Immature natural killer cell (primary cell): ENCODE measurements at regions not wholly inside any gene's neighbourhood (a gene's known extent, or its start where the extent isn't known, plus 50 kb on each side); places are given as distances from the start of the nearest gene placed in this dataset.

Experiments
- DNase-seq, 3 donors: peaks; one replicate each; pipeline ENCODE4 v3.0.0; 2022; ENCODE audit warnings: mixed read lengths in 1 of 3
- H3K27ac Mint-ChIP-seq, 6 donors: one replicate each; pipeline ENCODE4 v1.8.0; 2020; ENCODE audit warnings: mixed read lengths in 6 of 6, mild to moderate bottlenecking in 5 of 6, inconsistent platforms in 4 of 6, moderate library complexity in 3 of 6
- H3K27me3 Mint-ChIP-seq, 3 donors: one replicate each; pipeline ENCODE4 v1.8.0; 2020 to 2021; ENCODE audit warnings: low read depth in 3 of 3, mild to moderate bottlenecking in 3 of 3, mixed read lengths in 3 of 3, moderate library complexity in 3 of 3, inconsistent platforms in 1 of 3
- H3K36me3 Mint-ChIP-seq, 3 donors: one replicate each; pipeline ENCODE4 v1.8.0; 2020; ENCODE audit warnings: mixed read lengths in 3 of 3, inconsistent platforms in 2 of 3, mild to moderate bottlenecking in 2 of 3
- H3K4me1 Mint-ChIP-seq, 2 donors: one replicate each; pipeline ENCODE4 v1.8.0; 2020; ENCODE audit warnings: inconsistent platforms in 2 of 2, mild to moderate bottlenecking in 2 of 2, mixed read lengths in 2 of 2, moderate library complexity in 1 of 2
- H3K4me3 Mint-ChIP-seq, 5 donors: one replicate each; pipeline ENCODE4 v1.8.0; 2020; ENCODE audit warnings: mild to moderate bottlenecking in 5 of 5, mixed read lengths in 5 of 5, inconsistent platforms in 3 of 5, moderate library complexity in 3 of 5
- H3K9me3 Mint-ChIP-seq, 6 donors: one replicate each; pipeline ENCODE4 v1.8.0; 2020; ENCODE audit warnings: mild to moderate bottlenecking in 6 of 6, mixed read lengths in 6 of 6, inconsistent platforms in 4 of 6, moderate library complexity in 3 of 6

DNA sequence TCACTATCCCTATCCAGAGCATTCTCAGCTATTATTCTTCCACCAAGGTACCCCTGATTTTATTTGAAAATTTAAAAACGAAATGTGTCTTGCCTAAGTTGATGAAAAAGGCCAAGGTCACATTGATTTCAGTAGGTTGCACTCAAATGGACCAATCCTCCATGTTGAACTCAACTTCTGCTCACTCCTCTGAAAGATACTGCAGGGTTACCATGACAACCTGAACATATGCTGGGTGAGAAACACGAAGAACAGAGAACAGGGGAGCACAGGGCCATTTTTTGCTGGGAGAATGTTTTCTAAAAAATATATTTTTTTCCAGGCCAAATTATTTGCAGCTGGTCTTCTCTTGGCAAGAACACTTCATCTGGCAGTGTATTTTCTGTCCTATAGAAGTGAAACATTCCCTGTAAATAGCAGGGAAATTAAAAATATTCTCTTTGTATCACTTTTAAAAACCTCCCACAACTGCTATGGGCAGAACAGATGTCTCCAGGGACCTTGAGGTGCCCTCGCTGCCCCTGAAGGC lies 215.9 kb downstream of the NXNL2 start:
- peaks cover 2 to 9% (median 3%) of the 10 kb centered on the region in 3 donors for H3K27me3 Mint-ChIP-seq
- H3K27ac Mint-ChIP-seq: no peak overlapping the region
- H3K4me1 Mint-ChIP-seq: no peaks in the 10 kb centered on the region
- DNase-seq: no peak
- no peaks in the 10 kb centered on the region for H3K9me3 Mint-ChIP-seq
- no peak overlapping the region for H3K4me3 Mint-ChIP-seq
- H3K36me3 Mint-ChIP-seq: no peaks in the 10 kb centered on the region

DNA sequence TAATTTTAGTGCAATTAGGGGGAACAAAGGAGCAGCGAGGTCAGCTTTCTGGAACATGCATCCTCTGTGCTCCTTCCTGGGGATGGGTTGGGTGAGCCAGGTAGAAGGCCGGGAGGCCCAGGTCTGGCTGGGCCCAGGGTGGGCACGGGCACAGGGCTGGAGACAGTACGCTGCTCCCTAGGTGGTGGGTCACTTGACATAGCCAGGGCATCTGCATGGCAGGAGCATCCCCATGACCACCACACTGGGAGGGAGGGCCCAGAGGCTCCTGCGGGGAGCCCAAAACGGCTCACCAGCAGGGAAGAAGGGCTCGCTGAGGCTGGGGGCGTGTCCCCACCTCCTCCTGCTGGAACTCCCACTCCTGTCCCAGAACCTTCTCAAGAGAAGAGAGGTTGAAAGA lies 216.8 kb downstream of the NXNL2 start:
- Mint-ChIP-seq H3K4me1 (no peaks in the 10 kb centered on the region), H3K36me3 (no peaks in the 10 kb centered on the region), H3K4me3 (no peak overlapping the region), H3K27me3 (peaks cover 2 to 9% (median 3%) of the 10 kb centered on the region in 3 donors), H3K9me3 (no peaks in the 10 kb centered on the region), H3K27ac (no peak overlapping the region)
- no peak for DNase-seq

DNA sequence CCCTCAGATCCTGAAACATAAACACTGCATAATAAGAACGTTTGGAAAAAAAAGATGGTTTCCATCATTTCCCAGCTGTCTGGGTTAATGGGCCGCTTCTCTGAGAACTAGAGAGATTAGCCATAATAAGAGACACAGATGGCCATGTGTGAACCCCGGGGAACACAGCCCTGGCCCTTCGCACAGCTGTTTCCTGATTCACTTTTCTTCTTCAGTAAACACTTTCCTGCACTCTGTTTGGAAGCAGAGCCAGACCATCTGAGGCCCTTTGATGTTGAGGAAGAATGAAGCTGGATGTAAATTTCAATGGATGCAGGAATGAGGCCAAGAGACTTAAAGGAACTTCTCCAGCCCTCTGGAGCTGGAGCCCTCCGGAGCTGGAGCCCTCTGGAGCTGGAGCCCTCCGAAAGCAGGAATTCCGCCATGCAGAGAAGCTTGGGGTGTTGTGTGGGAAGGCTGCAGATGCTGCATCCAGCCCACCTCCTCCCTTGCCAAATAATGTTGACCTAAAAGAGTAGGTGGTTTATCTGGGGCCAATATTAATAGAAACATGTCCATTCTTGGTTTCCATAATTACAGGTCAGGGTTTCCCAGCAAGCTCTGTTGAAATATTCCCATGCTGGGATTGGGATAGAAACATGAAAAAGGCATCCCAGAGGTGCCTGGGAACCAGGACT lies 218.9 kb downstream of the NXNL2 start:
- H3K4me1 Mint-ChIP-seq: no peaks in the 10 kb centered on the region
- H3K9me3 Mint-ChIP-seq: no peaks in the 10 kb centered on the region
- H3K27ac Mint-ChIP-seq: no peak overlapping the region
- no peaks in the 10 kb centered on the region for H3K36me3 Mint-ChIP-seq
- H3K27me3 Mint-ChIP-seq: peaks cover 2 to 9% (median 8%) of the 10 kb centered on the region in 3 donors
- no peak for DNase-seq
- H3K4me3 Mint-ChIP-seq: no peak overlapping the region

DNA sequence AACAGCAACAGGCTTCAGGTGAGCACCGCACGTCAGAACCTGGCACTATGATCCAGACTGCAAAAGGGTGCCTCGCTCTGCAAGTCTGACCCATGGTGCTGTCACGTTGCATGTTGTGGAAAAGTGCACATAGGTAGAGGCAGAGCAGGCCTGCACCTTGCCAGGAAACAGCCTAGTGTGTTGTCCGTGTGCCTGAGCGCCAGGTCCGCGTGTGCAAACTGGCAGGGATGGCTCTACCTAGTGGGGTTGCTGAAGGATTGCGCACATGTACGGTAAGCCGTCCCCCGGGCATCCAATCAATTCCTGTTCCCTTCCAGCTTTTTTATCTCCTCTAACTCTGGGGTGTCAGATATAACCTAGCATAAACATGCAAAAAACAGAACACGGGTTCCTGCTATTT lies 219.5 kb downstream of the NXNL2 start:
- Mint-ChIP-seq H3K9me3 (no peaks in the 10 kb centered on the region), H3K27me3 (peaks cover 2 to 9% (median 8%) of the 10 kb centered on the region in 3 donors), H3K4me1 (no peaks in the 10 kb centered on the region), H3K4me3 (no peak overlapping the region), H3K27ac (no peak overlapping the region), H3K36me3 (no peaks in the 10 kb centered on the region)
- no peak for DNase-seq

DNA sequence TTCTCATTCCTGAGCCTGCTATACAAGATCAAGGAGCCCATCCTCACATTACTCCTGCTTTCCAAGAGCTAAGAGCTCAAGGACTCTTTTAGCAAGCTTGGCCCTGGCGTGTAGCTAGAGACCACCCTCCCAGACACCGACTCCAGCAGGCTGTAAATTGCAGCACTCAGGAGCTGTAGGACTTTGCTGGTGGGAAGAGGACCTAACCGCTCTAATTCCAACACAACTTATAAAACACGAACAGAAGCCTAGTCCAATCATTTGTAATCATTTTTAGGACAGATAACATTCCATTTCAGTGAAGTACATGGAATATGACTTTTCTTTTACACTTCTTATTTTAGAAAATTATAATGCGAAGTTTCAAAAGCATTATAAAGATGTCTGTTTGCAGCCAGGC lies 219.9 kb downstream of the NXNL2 start:
- Mint-ChIP-seq H3K4me1 (no peaks in the 10 kb centered on the region), H3K9me3 (peaks cover 0 to 2% (median 0%) of the 10 kb centered on the region in 6 donors), H3K27me3 (peaks cover 3 to 9% (median 8%) of the 10 kb centered on the region in 3 donors), H3K4me3 (no peak overlapping the region), H3K27ac (no peak overlapping the region), H3K36me3 (no peaks in the 10 kb centered on the region)
- DNase-seq: no peak

DNA sequence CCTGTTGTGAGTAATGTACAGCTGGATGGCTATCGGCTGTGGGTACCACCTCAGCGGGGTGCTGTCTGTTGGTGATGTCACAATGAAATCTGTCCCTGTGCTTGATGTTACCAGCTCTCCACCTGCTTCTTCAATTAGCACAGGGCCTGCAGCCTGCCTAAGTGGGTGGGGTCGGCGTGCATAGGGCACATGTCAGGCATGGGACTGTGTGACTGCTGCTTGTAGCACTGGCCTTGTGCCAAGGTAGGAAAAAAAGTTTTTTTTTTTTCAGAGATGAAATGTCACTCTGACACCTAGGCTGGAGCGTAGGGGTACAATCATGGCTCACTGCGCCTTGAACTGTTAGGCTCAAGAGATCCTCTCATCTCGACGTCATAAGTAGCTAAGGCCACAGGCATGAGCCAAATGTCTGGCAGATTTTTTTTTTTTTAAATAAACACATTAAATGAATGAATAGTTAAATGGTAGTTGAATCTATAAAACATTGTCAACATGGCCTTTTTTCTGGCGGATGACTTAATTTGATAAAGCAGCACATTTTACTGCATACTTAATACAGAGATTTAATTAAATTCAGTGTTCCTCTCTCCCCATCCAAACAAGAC lies 222.5 kb downstream of the NXNL2 start:
- no peaks in the 10 kb centered on the region for H3K4me1 Mint-ChIP-seq
- H3K27ac Mint-ChIP-seq: no peak overlapping the region
- H3K4me3 Mint-ChIP-seq: no peak overlapping the region
- DNase-seq: no peak
- H3K9me3 Mint-ChIP-seq: peaks cover 0 to 2% (median 0%) of the 10 kb centered on the region in 6 donors
- peaks cover 2 to 8% (median 7%) of the 10 kb centered on the region in 3 donors for H3K27me3 Mint-ChIP-seq
- no peaks in the 10 kb centered on the region for H3K36me3 Mint-ChIP-seq

DNA sequence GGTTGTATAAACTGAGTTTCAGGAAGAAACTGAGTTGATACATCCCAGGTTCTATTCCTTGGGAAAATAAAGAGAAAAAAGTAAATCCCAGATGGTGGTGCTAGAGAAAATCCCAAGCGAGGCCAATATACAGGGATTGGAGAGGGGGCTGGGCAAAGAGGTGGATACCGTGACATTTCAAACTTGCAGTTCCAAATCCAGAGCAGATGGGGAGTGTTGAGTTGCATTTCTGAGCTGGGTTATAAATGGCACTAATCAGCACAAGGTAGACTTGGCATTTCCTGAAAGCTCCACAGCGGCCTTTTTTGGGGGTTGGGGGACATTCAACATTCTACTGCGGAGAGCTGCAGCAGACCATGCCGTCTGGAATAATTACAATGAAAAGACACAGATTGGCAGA lies 224.4 kb downstream of the NXNL2 start:
- no peak overlapping the region for H3K4me3 Mint-ChIP-seq
- no peaks in the 10 kb centered on the region for H3K4me1 Mint-ChIP-seq
- DNase-seq: no peak
- peaks cover 1 to 10% (median 7%) of the 10 kb centered on the region in 3 donors for H3K27me3 Mint-ChIP-seq
- H3K36me3 Mint-ChIP-seq: no peaks in the 10 kb centered on the region
- H3K27ac Mint-ChIP-seq: no peak overlapping the region
- H3K9me3 Mint-ChIP-seq: peaks cover 0 to 2% (median 0%) of the 10 kb centered on the region in 6 donors

DNA sequence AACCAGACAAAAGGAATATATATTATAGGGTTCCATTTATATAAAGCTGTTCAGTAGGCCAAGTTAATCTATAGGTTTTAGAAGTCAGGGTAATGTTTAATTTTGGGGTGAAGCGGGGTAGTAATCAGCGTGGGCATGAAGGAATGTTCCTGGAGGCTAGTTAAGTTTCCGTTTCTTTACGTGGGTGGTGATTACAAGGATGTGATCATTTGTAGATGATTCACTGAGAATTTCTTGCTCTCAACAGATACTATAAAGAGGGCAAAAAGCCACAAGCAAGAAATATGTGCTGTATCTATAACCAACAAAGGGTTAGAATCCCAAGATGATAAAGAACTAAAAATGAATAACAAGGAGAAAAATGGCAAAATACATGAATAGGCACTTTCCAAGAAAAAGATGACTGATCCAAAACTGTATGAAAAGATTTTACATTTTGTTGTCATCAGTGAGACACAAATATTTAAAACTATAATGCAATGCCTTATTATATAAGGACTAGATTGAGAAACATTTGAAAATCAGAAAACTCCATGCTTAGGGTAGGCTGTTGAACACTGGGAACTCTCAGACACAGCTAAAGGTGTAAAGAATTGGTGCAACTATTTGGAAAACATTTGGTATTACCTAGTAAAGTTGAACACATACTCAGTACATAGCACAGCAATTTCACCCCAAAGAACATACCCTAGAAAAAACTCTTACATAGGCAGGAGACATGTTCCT lies 224.3 kb upstream of the S1PR3 start:
- no peak for DNase-seq
- Mint-ChIP-seq H3K9me3 (no peaks in the 10 kb centered on the region), H3K27ac (no peak overlapping the region), H3K27me3 (peaks cover 0 to 8% (median 5%) of the 10 kb centered on the region in 3 donors), H3K4me3 (no peak overlapping the region), H3K36me3 (no peaks in the 10 kb centered on the region), H3K4me1 (no peaks in the 10 kb centered on the region)

DNA sequence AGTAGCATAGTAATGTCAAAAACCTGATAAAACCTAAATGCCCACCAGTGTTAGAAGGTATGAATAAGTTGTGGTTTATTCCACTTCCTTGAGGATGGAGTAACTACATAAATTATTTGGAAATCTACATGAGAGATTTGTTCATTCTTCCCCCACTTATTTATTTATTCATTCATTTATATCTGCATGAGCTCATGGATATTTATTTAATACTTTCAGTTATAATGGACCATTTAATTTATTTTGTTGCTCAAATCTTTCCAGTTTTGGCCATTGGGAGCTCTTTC lies 223.8 kb upstream of the S1PR3 start:
- Mint-ChIP-seq H3K9me3 (no peaks in the 10 kb centered on the region), H3K36me3 (no peaks in the 10 kb centered on the region), H3K27me3 (peaks cover 0 to 8% (median 5%) of the 10 kb centered on the region in 3 donors), H3K27ac (no peak overlapping the region), H3K4me1 (no peaks in the 10 kb centered on the region), H3K4me3 (no peak overlapping the region)
- DNase-seq: no peak

DNA sequence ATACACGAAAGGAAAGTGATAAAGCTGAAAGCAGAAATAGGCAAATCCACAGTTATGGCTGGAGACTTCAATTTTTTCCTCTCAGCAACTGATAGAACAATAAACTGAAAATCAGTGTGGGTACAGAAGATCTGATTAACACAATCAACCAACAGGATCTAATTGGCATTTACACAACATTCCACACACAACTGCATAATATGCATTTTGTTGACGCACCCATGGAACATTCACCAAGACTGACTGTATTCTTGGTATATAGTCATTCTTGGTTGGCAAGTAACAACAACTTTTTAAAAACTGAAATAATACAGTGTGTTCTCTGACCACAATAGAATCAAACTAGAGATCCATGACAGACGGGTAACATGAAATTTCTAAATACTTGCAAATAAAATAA lies 218.7 kb upstream of the S1PR3 start:
- no peak for DNase-seq
- H3K27me3 Mint-ChIP-seq: peaks cover 0 to 11% (median 2%) of the 10 kb centered on the region in 3 donors
- no peak overlapping the region for H3K27ac Mint-ChIP-seq
- no peak overlapping the region for H3K4me3 Mint-ChIP-seq
- no peaks in the 10 kb centered on the region for H3K36me3 Mint-ChIP-seq
- H3K9me3 Mint-ChIP-seq: no peaks in the 10 kb centered on the region
- peaks cover 9 to 13% of the 10 kb centered on the region in 2 donors for H3K4me1 Mint-ChIP-seq

DNA sequence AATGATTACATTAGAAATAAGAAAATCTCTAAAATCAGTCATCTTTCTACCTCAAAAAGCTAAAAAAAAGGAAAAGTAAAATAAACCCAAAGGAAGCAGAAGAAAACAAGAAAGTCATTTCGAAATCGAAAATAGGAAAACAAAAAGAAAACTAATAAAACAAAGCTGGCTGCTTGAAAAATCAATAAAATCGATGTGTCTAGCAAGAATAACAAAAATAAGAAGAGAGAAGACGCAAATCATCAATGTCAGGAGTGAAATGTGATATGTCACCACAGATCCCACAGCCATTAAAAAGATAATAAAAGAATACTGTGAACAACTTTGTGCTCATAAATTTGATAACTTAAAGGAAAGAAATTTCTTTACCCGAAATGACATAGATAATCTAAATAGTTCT lies 218.1 kb upstream of the S1PR3 start:
- Mint-ChIP-seq H3K9me3 (no peaks in the 10 kb centered on the region), H3K4me3 (no peak overlapping the region), H3K4me1 (peaks cover 14 to 18% of the 10 kb centered on the region in 2 donors), H3K27me3 (peaks cover 0 to 9% (median 2%) of the 10 kb centered on the region in 3 donors), H3K27ac (no peak overlapping the region), H3K36me3 (no peaks in the 10 kb centered on the region)
- no peak for DNase-seq

DNA sequence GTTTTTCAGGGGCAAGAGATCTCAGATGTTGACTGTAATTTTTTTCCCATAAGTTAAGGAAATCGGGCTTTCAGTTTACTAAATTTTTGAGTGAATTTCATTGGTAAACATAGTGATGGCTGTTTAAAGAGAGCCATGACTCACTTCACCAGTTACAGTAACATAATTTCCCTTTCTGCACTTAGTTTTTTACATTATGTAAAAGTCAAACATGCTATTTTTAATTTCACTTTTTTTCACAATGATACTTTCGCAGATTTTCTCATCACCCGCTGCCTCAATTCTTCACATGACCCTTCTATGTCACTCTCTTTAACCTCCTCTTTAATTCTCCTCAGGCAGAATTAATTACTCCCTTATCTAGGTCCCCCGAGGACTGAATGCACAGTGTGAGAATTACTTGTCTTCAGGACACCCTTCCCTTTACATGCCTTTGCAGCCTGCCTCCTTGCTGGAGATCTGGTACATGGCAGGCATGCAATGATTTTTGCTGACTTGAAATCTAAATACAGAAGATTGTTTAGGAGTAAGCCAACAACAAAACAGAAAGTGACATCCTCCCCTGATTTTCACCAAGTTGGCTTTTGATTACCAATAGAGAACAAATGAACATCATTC lies 217.5 kb upstream of the S1PR3 start:
- Mint-ChIP-seq H3K27ac (no peak overlapping the region), H3K4me3 (no peak overlapping the region), H3K4me1 (peaks cover 19% of the 10 kb centered on the region in 2 donors), H3K9me3 (no peaks in the 10 kb centered on the region), H3K36me3 (no peaks in the 10 kb centered on the region), H3K27me3 (peaks cover 0 to 12% (median 2%) of the 10 kb centered on the region in 3 donors)
- DNase-seq: no peak

DNA sequence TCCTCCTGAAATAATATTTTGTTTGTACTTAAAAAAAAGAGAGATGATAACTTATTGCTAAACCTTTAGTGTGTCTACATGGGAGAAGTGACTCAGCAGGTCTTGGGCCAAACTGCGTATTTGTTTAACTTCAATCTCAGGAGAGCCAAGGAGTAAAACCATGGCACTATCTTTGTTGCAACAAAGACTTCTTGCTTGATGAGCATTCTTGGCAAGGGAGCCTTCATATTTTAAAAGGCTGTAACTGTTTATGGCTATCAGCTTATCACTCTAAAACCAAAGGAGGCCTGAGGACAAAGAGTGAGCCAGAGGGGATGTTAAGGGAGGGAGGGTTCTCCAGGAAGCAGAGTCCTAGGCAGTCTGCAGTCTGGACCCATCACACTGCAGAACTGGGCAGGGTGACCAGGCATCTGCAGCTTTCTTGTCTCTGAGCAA lies 216.2 kb upstream of the S1PR3 start:
- no peak overlapping the region for H3K4me3 Mint-ChIP-seq
- peaks cover 19% of the 10 kb centered on the region in 2 donors for H3K4me1 Mint-ChIP-seq
- H3K9me3 Mint-ChIP-seq: no peaks in the 10 kb centered on the region
- no peak overlapping the region for H3K27ac Mint-ChIP-seq
- no peak for DNase-seq
- no peaks in the 10 kb centered on the region for H3K36me3 Mint-ChIP-seq
- H3K27me3 Mint-ChIP-seq: peaks cover 0 to 10% (median 2%) of the 10 kb centered on the region in 3 donors

DNA sequence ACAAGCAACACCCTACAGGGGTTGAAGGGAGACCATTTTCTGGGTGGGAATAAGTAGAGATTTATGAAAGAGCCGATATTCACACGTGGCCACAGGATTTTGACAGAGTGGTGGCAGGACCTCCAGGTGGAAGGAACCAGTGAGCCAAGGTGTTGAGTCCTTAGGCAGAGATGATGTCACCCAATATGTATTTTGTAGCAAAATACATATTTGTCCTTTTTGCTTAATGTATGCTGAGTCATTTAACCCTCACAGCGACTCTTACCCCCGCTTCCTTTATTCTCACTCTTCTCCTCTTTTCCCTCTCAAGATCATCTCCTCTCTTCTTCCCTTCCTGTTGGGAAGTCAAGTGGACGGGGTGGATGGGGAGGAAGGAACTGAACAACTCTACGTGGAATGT lies 215.7 kb upstream of the S1PR3 start:
- no peak overlapping the region for H3K4me3 Mint-ChIP-seq
- no peak for DNase-seq
- H3K9me3 Mint-ChIP-seq: no peaks in the 10 kb centered on the region
- H3K27ac Mint-ChIP-seq: no peak overlapping the region
- no peaks in the 10 kb centered on the region for H3K36me3 Mint-ChIP-seq
- peaks cover 19% of the 10 kb centered on the region in 2 donors for H3K4me1 Mint-ChIP-seq
- peaks cover 0 to 13% (median 2%) of the 10 kb centered on the region in 3 donors for H3K27me3 Mint-ChIP-seq
